ENCODE measurements at regions not wholly inside any gene's neighbourhood (a gene's known extent, or its start where the extent isn't known, plus 50 kb on each side); places are given as distances from the start of the nearest gene placed in this dataset.

DNA sequence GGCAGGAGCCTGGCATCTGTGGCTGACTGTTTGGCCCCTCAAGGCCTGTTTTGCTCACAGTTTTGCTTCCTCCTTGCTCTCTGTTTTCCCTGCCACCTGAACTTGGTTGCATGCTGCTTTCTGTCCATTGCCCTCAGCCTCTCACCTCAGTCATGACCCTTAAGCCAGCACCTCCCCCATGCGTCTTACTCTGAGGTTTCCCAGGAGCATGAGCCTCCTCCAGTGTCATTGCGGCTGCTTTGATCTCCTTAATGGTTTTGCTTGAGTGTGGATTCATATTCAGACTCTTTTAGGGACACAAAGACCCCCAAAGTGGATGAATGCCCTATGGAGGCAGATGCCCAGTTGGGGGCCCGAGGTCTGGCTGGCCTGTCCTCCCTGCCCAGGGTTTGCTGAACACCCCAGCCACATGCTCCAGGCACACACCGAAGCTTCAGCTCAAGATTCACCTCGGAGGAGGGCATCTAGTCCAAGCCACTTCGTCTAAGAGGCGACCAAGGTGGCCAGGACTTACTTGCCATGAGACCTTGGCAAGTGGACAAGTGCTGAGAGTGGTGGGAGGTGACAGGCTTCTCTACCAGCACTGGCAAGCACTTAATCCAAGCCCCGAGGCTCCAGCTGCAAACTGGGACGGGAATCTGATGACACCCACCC, 95.4 kb upstream of the DIO3 start:
- no peak for TF ChIP-seq REST (IDR thresholded peaks at IDR 0.05; ENCODE audit: insufficient read depth in 1 of 2, low read depth in 2 of 2, low read length in 2 of 2)
- no peak for TF ChIP-seq TAF1 (IDR thresholded peaks at IDR 0.05; ENCODE audit: borderline replicate concordance, insufficient read depth, low read length)
- no peak for TF ChIP-seq SIN3A (IDR thresholded peaks at IDR 0.05; ENCODE audit: borderline replicate concordance, insufficient read depth, low read length)
- TF ChIP-seq FOXP2 (optimal IDR thresholded peaks at IDR 0.05; ENCODE audit: borderline replicate concordance, extremely low read depth, extremely low read length, insufficient read depth): no peak
- no peak for TF ChIP-seq POLR2AphosphoS5 (IDR thresholded peaks at IDR 0.05; ENCODE audit: low read depth, low read length)

All from PFSK-1 (cell line).